ENCODE measurements at regions not wholly inside any gene's neighbourhood (a gene's known extent, or its start where the extent isn't known, plus 50 kb on each side); places are given as distances from the start of the nearest gene placed in this dataset.

DNA sequence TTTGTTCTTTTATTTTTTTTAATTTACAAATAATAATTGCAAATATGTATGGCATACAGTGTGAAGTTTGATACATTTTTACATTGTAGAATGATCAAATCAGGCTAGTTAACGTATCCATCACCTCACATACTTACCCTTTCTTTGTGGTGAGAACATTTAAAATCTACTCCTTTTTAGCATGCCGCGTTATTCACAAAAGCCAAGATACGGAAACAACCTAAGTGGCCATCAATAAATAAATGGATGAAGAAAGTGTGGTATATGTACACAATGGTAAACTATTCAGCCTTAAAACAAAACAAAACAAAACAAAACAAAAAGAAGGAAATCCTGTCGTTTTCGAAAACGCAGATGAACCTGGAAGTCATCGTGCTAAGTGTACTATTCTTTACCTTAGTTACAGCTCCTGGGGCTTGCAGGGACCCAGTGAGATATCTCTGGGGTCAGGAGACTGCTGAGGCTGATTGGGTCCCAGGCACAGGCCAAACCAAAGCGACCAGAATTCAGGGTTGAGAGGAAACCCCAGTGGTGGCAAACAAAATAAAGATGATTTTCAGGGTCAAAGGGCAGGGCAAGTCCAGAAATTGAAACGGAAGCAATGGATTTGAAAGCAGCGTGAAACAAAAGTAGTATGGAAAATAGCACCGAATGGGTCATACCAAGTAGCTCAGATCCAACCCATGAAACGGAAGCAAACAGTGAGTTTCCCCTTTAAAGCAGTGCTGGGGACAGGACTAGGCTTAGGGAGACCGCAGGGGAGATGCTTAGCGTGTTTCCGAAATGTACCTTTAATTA lies 188.2 kb downstream of the PLPP3 start:
- no peak for DNase-seq

DNA sequence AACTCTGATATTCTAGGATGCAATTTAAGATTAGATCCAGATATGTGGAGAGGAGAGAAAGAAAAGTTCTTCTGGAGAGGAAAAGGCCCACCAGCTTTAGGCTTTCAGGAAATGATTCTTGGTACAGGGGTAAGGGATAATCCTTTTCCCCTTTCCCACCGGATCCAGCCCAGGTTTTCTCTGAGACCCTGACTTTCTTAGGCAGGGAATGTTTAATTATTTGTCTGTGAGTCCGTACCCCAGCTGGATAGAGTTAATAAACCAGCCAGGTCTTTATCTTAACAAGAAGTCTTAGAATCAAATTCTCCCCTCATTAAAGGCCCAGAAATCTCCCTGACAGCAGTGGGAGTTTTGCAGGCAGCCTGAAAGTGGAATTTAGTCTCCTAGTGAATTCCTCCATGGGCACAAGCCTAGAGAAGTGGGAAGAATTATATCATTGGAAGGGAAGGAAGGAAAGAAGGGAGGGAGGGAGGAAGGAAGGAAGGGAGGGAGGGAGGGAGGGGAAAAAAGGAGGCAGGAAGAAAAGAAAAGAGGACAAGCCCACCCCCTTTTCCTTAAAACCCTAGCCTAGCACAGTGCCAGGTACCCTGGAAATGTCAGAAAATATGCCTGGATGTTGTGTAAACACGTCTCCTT lies 189.0 kb downstream of the PLPP3 start:
- no peak for DNase-seq

DNA sequence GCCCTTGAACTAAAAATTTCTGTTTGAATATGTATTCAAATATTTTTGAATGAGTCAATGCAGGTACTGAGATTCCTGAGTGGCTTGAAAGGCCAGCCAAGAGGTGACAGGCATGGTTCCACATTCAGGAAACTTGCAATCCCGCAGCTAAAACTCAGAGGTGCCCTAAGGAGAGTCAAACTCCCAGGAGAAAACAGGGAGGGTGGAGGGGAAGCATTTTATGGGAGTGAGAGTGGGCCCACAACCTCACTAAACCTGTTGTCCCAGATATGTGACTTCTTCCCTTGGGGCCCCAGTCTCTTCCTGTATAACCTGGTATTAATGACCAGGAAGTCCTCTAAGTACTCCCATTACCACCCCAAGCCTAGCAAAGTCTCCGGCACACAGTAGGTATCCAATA lies 189.6 kb downstream of the PLPP3 start:
- DNase-seq = no peak

DNA sequence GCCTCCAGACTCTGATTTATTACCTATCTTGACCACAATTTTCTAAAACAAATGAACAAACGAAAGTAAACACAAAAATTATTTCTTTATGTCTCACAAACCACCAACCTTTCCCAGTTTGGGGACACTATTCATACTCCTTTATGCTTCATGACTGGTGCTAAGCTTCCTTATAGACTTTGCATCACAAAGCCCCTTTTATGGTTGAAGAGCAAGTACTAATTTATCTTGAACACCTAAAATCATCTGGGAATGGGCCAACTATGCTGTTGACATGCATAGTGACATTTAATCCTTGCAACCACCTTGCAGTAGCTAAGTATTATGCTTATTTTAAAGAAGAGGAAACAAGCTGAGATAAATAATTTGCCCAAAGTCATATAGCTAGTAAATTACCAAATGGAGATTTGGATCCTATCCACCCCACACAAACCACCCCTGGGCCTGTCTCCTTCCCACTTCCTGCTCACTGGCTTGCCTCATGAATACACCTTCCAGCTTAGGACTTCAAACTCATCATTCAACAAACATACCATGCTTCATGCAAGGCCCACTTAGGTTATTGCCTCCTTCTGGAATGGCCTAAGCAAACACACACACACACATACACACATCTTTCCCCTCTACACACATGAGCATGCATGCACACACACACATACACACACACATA lies 192.2 kb downstream of the PLPP3 start:
- DNase-seq = no peak

DNA sequence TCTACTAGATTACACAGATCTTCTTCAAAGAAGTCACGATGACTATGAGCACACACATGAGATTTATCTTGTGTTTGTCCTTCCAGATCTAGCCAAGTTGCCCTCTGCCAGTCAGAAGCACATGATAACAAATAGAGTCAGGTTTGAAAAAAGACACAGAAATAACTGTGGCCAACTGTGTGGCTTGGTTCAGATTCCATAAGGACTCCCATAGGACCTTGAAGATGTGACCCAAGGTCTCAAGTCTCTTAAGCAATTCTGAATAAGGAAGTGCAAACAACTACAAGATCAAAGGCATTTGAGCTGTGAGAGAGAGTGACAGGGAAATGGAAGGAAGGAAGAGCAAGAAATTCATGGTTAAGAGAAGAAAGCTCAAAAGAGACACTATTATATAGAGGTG lies 194.0 kb downstream of the PLPP3 start:
- no peak for DNase-seq

- no peak for DNase-seq
Measured at GRCh38 chr1:56382929-56383328, 196.4 kb downstream of the PLPP3 start.

DNA sequence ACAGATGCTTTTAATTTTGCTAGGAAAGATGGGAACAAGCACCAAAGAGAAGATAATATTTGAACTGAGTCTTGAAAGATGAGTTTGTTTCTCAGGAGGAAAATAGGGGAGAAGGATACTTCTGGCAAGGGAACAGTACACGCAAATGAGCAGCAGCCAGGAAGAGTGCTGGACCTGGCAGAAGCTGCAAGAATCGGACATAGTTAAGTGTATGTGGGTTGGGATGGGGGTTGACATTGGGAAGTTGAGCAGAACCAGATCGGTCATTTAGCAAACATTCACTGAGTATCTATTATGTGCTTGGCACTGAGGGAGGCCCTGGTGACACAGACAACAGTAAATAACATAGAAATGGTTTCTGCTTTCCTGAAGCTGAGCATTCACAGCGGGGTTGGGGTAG lies 198.8 kb downstream of the PLPP3 start:
- no peak for DNase-seq

GRCh38 chr1:56378341-56379070 lies 200.9 kb downstream of the PLPP3 start:
- no peak for DNase-seq

DNA sequence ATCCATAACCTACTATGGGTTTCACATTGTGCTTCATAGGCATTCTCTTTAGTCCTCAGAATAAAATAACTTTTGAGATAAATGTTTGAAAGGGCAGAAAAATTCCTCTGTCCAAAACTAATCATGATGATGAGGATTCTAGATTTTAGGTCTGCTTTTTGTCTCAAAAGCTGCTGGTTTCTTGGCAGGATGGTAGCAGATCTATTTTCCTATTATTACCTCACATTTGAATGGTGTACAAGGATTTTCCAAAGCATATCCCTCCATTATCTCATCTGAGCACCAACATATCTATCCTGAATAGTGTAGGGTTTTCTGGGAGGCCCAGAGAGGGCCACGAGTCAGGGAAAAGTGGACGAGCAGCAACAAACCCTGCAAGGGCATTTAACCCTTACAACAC lies 201.9 kb downstream of the PLPP3 start:
- DNase-seq = no peak

DNA sequence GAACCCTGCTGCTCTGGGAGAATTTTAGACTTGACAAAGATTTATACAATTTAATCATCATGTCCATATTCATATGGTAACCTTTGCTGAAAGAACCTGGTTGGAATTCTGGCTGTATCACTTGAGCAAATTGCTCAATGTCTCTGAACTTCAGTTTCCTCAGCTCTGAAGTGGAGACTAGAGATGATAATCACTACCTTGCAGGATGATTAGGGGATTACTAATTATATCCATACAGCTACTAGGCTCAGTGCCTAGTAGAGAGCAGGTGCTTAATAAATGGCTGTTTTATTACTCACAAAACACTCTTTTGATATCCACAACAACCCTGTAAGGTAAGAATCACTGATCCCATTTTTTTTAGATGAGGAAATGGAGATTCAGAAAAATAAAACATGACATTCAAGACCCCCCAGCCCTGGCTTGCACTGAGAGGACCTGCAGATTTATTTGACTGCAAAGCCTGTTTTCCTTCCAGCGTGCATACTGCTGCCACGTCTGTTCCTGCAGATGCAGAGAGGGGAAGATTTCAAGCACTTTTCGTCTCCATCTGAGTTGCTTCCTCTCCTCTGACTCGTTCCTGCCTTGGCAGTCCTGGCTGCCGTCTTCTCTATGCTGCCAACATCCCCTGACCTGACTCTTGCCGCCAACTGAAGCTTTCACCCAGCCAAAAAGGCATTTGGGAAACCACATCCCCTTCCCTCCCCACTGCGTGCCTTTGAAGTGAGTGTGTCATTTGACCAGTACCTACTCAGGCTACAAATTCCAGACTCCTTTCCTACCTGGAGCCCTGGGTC lies 203.0 kb downstream of the PLPP3 start:
- no peak for DNase-seq

- DNase-seq = no peak
Measured at GRCh38 chr1:56375326-56375804, 204.0 kb downstream of the PLPP3 start.

GRCh38 chr1:56374026-56374974 lies 205.1 kb downstream of the PLPP3 start:
- DNase-seq = no peak

DNA sequence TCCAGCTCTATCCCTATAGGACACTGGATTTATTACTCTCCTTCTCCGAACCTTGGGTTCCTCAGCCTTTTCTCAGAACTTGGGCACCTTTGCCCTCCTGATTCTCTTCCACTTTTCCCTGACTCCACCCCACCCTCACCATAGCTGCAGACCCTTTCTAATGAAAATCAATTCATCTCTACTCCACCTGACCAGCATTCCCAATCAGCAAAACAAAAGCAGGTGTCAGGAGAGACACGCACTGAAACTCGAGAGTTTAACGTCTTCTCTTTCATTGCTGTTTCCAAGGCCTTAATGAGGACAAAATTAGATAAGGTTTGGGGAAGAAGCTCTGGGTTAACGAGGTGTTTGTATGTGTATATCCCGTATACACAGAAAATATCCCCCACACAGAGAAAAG lies 208.8 kb downstream of the PLPP3 start:
- DNase-seq = no peak

GRCh38 chr1:56363007-56363770 lies 216.2 kb downstream of the PLPP3 start:
- DNase-seq = no peak

GRCh38 chr1:56360021-56360420 lies 219.3 kb downstream of the PLPP3 start:
- no peak for DNase-seq

- no peak for DNase-seq
Measured at GRCh38 chr1:56359056-56359455, 220.3 kb downstream of the PLPP3 start.

DNA sequence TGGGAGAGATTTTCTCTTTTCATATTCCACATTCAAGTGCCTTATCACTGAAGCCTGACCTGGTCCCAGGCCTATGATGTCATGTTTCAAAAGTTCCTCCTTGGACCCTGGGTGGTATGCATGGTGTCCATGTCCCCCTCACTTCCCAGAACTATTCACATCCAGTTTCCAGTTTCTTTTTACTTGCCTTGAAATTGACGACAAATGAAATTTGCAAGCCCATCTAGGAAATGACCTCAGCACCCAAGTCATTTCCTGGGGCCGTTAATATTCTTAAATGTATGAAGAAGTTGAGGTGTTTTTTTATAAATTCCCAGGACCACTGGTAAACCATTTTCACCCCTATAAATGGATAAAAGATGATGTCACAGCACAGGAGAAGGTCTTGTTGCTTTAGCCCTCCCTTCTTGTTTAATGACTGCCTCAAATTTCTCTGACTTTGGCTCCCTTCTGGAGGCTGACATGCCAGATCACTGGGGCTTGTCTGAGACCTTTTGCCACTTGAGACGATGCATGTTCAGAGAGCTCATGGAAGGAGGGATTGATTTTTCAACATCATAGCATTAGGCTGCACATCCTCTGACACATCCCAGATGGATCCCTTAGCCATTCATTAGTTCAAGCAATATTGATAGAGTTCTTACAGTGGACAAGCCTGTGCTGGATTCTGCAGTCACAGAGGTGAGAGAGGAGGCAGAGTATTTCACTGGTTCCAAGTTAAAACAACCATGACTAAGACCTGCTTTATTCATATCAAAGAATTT lies 221.3 kb downstream of the PLPP3 start:
- DNase-seq = no peak

DNA sequence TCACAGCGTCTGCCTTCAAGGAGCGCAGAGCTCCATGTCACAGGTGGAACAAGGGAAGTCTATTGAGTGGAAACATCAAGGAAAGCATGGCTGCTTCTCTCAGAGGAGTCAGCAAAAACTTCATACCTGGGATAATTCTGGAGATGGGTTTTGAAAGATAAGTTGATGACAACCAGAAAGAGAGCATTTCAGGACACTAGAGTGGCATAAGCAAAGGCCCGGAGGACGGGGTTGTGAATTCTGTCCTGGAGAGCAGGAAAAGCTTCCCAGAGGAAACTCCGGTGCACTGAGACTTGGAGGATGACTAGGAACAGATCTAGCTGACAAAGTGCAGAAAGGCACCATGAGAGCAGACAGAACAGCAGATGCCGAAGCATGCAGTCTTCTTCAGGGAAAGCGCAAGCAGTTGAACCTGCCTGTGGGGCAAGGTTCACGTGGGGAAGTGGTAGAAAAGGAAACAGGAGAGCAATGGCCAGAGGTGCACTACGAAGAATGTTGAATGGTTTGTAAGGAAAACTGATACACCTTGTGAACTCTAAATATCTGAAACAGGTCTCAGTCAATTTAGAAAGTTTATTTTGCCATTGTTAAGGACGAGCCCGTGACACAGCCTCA lies 222.9 kb downstream of the PLPP3 start:
- no peak for DNase-seq

DNA sequence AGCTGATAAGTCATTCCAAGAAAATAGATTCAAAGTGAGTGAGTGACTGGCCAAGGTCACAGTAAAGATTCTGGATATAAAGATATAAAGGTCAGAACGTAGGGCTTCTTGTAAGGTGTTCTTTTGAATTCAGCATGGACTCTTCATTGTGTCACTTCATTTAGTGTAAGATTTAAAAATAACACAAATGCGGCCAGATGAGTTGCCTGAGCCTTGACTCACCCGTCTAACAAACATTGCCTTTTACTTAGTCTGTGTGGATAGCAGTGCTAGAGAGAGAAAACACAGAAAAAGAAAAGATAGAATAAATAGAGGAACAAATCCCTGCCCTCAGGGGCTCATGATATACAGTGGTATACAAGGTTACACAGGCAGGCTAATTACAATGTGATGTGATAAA lies 223.4 kb downstream of the PLPP3 start:
- DNase-seq = no peak
